ENCODE measurements at regions not wholly inside any gene's neighbourhood (a gene's known extent, or its start where the extent isn't known, plus 50 kb on each side); places are given as distances from the start of the nearest gene placed in this dataset.

- no peak for DNase-seq
These were observed 54.1 kb upstream of the FOXQ1 start for GRCh38 chr6:1257778-1258177.

- no peak for DNase-seq
These were observed 55.4 kb upstream of the FOXQ1 start for GRCh38 chr6:1256435-1257008.

- DNase-seq = peak; percentile 83
These were observed 56.1 kb upstream of the FOXQ1 start for GRCh38 chr6:1255636-1256365.

- no peak for DNase-seq
These were observed 57.6 kb upstream of the FOXQ1 start for GRCh38 chr6:1254326-1254725.

GRCh38 chr6:1253816-1254215 lies 58.1 kb upstream of the FOXQ1 start:
- no peak for DNase-seq

GRCh38 chr6:1251198-1252155 lies 60.4 kb upstream of the FOXQ1 start:
- no peak for DNase-seq

- peak; percentile 12 for DNase-seq
These were observed 61.3 kb upstream of the FOXQ1 start for GRCh38 chr6:1250489-1251197.

GRCh38 chr6:1247894-1248293 lies 64.0 kb upstream of the FOXQ1 start:
- no peak for DNase-seq

- DNase-seq = peak; percentile 65
These were observed 64.8 kb upstream of the FOXQ1 start for GRCh38 chr6:1247056-1247455.

GRCh38 chr6:1244941-1245340 lies 67.0 kb upstream of the FOXQ1 start:
- peak; percentile 13 for DNase-seq

GRCh38 chr6:1244278-1244677 lies 67.6 kb upstream of the FOXQ1 start:
- no peak for DNase-seq

- peak; percentile 49 for DNase-seq
These were observed 69.5 kb upstream of the FOXQ1 start for GRCh38 chr6:1242446-1242845.

- DNase-seq = no peak
These were observed 69.9 kb upstream of the FOXQ1 start for GRCh38 chr6:1242021-1242420.

GRCh38 chr6:1240766-1241318 lies 71.1 kb upstream of the FOXQ1 start:
- DNase-seq = peak; percentile 44

- DNase-seq = no peak
These were observed 72.1 kb upstream of the FOXQ1 start for GRCh38 chr6:1239805-1240204.

- no peak for DNase-seq
These were observed 73.9 kb upstream of the FOXQ1 start for GRCh38 chr6:1238040-1238439.

GRCh38 chr6:1237636-1238035 lies 74.3 kb upstream of the FOXQ1 start:
- DNase-seq = no peak

- DNase-seq = no peak
These were observed 76.1 kb upstream of the FOXQ1 start for GRCh38 chr6:1235825-1236224.

GRCh38 chr6:1233924-1234323 lies 78.0 kb upstream of the FOXQ1 start:
- DNase-seq = no peak

- no peak for DNase-seq
These were observed 79.3 kb upstream of the FOXQ1 start for GRCh38 chr6:1232578-1232977.

- DNase-seq = no peak
These were observed 80.0 kb upstream of the FOXQ1 start for GRCh38 chr6:1231941-1232340.

Measured in fibroblast of skin of abdomen (primary cell).